IMR-90 (cell line): ENCODE measurements at regions not wholly inside any gene's neighbourhood (a gene's known extent, or its start where the extent isn't known, plus 50 kb on each side); places are given as distances from the start of the nearest gene placed in this dataset.

Experiments
- ATAC-seq: fragments of 200-7000 bp; cut with Tn5 transposase; 2 replicates; pipeline ENCODE4 v1.9.1; 2020; ENCODE audit warnings: low read depth, mild to moderate bottlenecking, moderate library complexity
- BruUV-seq: library from RNA; stranded (reverse); fragments of 400-500 nt; replicated peaks from 2 replicates; lab custom pipeline; 2021; lab: Mats Ljungman, UMichigan
- CTCF ChIA-PET: fragments of 300-600 bp; formaldehyde crosslinking; extraction: SDS; loops from one replicate; lab custom pipeline; 2021; ENCODE audit warnings: antibody characterized with exemption; lab: Yijun Ruan, JAX
- POLR2A ChIA-PET: fragments of 300-600 bp; sonication (Branson Sonifier 250); formaldehyde crosslinking; loops from one replicate; lab custom pipeline; 2022; ENCODE audit warnings: antibody characterized with exemption; ENCODE audit not compliant: unreplicated experiment; lab: Charles Lee
- DNase-seq: peaks from one replicate; pipeline ENCODE4 v3.0.0; 2013
- H2AFZ ChIP-seq: replicated peaks from 2 replicates; pipeline ENCODE3; 2013; ENCODE audit warnings: low read length, mild to moderate bottlenecking; ENCODE audit not compliant: poor library complexity
- H2AK5ac ChIP-seq: 2 replicates; pipeline ENCODE4 v1.6.1; 2013; ENCODE audit warnings: low read depth, low read length, inconsistent platforms
- H2AK9ac ChIP-seq: replicated peaks from 2 replicates; pipeline ENCODE3; 2013; ENCODE audit warnings: mild to moderate bottlenecking, low read depth, low read length, moderate library complexity; ENCODE audit not compliant: poor library complexity
- H2BK120ac ChIP-seq: 2 replicates; pipeline ENCODE4 v1.6.1; 2013; ENCODE audit warnings: low read depth, low read length, inconsistent platforms
- H2BK15ac ChIP-seq: 3 replicates; pipeline ENCODE4 v1.6.1; 2013; ENCODE audit warnings: low read depth, low read length, inconsistent platforms
- H2BK20ac ChIP-seq: 2 replicates; pipeline ENCODE4 v1.6.1; 2013; ENCODE audit warnings: low read depth, mild to moderate bottlenecking, inconsistent platforms, low read length, moderate library complexity
- H2BK5ac ChIP-seq: 2 replicates; pipeline ENCODE4 v1.6.1; 2013; ENCODE audit warnings: mild to moderate bottlenecking, low read depth, low read length, inconsistent platforms; ENCODE audit not compliant: poor library complexity, severe bottlenecking
- H3K14ac ChIP-seq: replicated peaks from 2 replicates; pipeline ENCODE4 v1.6.1; 2013; ENCODE audit warnings: low read depth, low read length, inconsistent platforms
- H3K18ac ChIP-seq: 2 replicates; pipeline ENCODE4 v1.6.1; 2013; ENCODE audit warnings: low read depth, low read length, control low read depth
- H3K23ac ChIP-seq: 2 replicates; pipeline ENCODE4 v1.6.1; 2013; ENCODE audit warnings: low read depth, low read length, inconsistent platforms
- H3K27ac ChIP-seq: 2 replicates; pipeline ENCODE4 v1.5.1; 2013; ENCODE audit warnings: mild to moderate bottlenecking, control low read depth, low read length; ENCODE audit not compliant: insufficient read depth
- H3K27me3 ChIP-seq: 2 replicates; pipeline ENCODE4 v1.6.1; 2013; ENCODE audit warnings: low read length; ENCODE audit not compliant: control insufficient read depth, insufficient read depth
- H3K36me3 ChIP-seq: 2 replicates; pipeline ENCODE4 v1.6.1; 2013; ENCODE audit warnings: low read length, mixed read lengths; ENCODE audit not compliant: control insufficient read depth, insufficient read depth
- H3K4ac ChIP-seq: 2 replicates; pipeline ENCODE4 v1.6.1; 2013; ENCODE audit warnings: low read depth, low read length, inconsistent platforms
- H3K4me1 ChIP-seq: 2 replicates; pipeline ENCODE4 v1.6.1; 2013; ENCODE audit warnings: low read length, mixed read lengths; ENCODE audit not compliant: control insufficient read depth, insufficient read depth
- H3K4me2 ChIP-seq: 2 replicates; pipeline ENCODE4 v1.6.1; 2013; ENCODE audit warnings: low read depth, mild to moderate bottlenecking, control low read depth, low read length, moderate library complexity
- H3K4me3 ChIP-seq: 2 replicates; pipeline ENCODE4 v1.5.1; 2013; ENCODE audit warnings: low read depth, mild to moderate bottlenecking, control low read depth, low read length, moderate library complexity; ENCODE audit not compliant: insufficient read depth
- H3K56ac ChIP-seq: 2 replicates; pipeline ENCODE4 v1.6.1; 2013; ENCODE audit warnings: low read length, inconsistent platforms; ENCODE audit not compliant: insufficient read depth; ENCODE audit errors: extremely low read depth
- H3K79me1 ChIP-seq, 2 experiments: 2 replicates each; pipeline ENCODE4 v1.6.1; 2013; ENCODE audit warnings: low read length in 2 of 2, inconsistent platforms in 1 of 2, low read depth in 1 of 2
- H3K9ac ChIP-seq: 2 replicates; pipeline ENCODE4 v1.6.1; 2013; ENCODE audit warnings: low read depth, low read length, control low read depth
- H3K9me1 ChIP-seq: 2 replicates; pipeline ENCODE4 v1.6.1; 2013; ENCODE audit warnings: low read length, inconsistent platforms; ENCODE audit not compliant: insufficient read depth
- H3K9me3 ChIP-seq: 2 replicates; pipeline ENCODE4 v1.6.1; 2013; ENCODE audit warnings: low read length; ENCODE audit not compliant: control insufficient read depth, insufficient read depth
- H4K20me1 ChIP-seq: 2 replicates; pipeline ENCODE4 v1.6.1; 2013; ENCODE audit warnings: low read length, inconsistent platforms; ENCODE audit not compliant: insufficient read depth
- H4K5ac ChIP-seq: 2 replicates; pipeline ENCODE4 v1.6.1; 2013; ENCODE audit warnings: mild to moderate bottlenecking, low read depth, low read length, control low read depth
- H4K8ac ChIP-seq, 2 experiments: 2 replicates each; pipeline ENCODE4 v1.6.1; 2013; ENCODE audit warnings: low read depth in 2 of 2, low read length in 2 of 2, control low read depth in 1 of 2, inconsistent platforms in 1 of 2
- H4K91ac ChIP-seq: 2 replicates; pipeline ENCODE4 v1.6.1; 2013; ENCODE audit warnings: low read depth, low read length, inconsistent platforms; ENCODE audit not compliant: insufficient read depth
- CHD1 ChIP-seq: IDR thresholded peaks from 2 replicates; pipeline ENCODE4 v1.6.1; 2012; ENCODE audit warnings: low read depth, low read length, improper control_type of control experiment
- MAFK ChIP-seq: IDR thresholded peaks from 2 replicates; pipeline ENCODE4 v1.6.1; 2012; ENCODE audit warnings: low read depth, low read length, improper control_type of control experiment
- NFE2L2 ChIP-seq: fragments of 150-350 bp; IDR thresholded peaks from 2 replicates; pipeline ENCODE4 v1.6.1; 2016; ENCODE audit warnings: low read depth, mild to moderate bottlenecking, low read length
- POLR2A ChIP-seq: IDR thresholded peaks from 2 replicates; pipeline ENCODE4 v1.6.1; 2012; ENCODE audit warnings: mild to moderate bottlenecking, low read depth, low read length
- RAD21 ChIP-seq: IDR thresholded peaks from 2 replicates; pipeline ENCODE4 v1.6.1; 2012; ENCODE audit warnings: low read length, improper control_type of control experiment
- RCOR1 ChIP-seq: IDR thresholded peaks from 2 replicates; pipeline ENCODE4 v1.6.1; 2012; ENCODE audit warnings: mild to moderate bottlenecking, low read length, improper control_type of control experiment; ENCODE audit not compliant: insufficient replicate concordance
- SMC3 ChIP-seq: fragments of 150-350 bp; IDR thresholded peaks from 2 replicates; pipeline ENCODE4 v1.6.1; 2016; ENCODE audit warnings: low read depth, mild to moderate bottlenecking, antibody characterized with exemption, low read length, moderate library complexity
- USF2 ChIP-seq: fragments of 150-350 bp; IDR thresholded peaks from 2 replicates; pipeline ENCODE4 v1.6.1; 2017; ENCODE audit warnings: mild to moderate bottlenecking, antibody characterized with exemption, low read length, low read depth
- WGBS, 2 experiments: methylation state at CpG; one replicate each; pipeline versions ENCODE4 v1.1.5 to v1.1.7; 2013; ENCODE audit warnings: missing lambda C conversion rate in 2 of 2; ENCODE audit not compliant: insufficient read length in 1 of 2; ENCODE audit errors: extremely low coverage in 2 of 2; 5-methylcytosine and 5-hydroxymethylcytosine counted together
- dilution Hi-C: fragments of 300-500 bp; cut with HindIII; formaldehyde crosslinking; loops from one replicate; pipeline ENCODE4 v1.14.3; 2018; ENCODE audit warnings: low sequenced_read_pairs; ENCODE audit not compliant: unreplicated experiment
- in situ Hi-C: fragments of 300-500 bp; cut with MboI; formaldehyde crosslinking; loops from 3 replicates; pipeline ENCODE4 v1.14.3; 2019; ENCODE audit warnings: low sequenced_read_pairs, inconsistent platforms, mixed read lengths
- intact Hi-C: fragments of 100-400 bp; cut with micrococcal nuclease; formaldehyde crosslinking; loops from 2 replicates; pipeline ENCODE4 v1.10.0; 2022

- no TSS peak for BruUV-seq
- no peak overlapping the region for H3K4me2 ChIP-seq
- no peak overlapping the region for H4K91ac ChIP-seq
- DNase-seq (no peak), ATAC-seq (no peak)
- no peak overlapping the region for H3K56ac ChIP-seq
- no peak overlapping the region for H2BK120ac ChIP-seq
- TF ChIP-seq RAD21, result no peak
- TF ChIP-seq USF2, result no peak
- TF ChIP-seq NFE2L2, result no peak
- TF ChIP-seq POLR2A, result no peak
- TF ChIP-seq SMC3, result no peak
- TF ChIP-seq CHD1, result no peak
- no peak for TF ChIP-seq MAFK
- no peak for TF ChIP-seq RCOR1
- 0% methylated on average over 1 of the region's 5 CpGs; no CpG with 5 or more reads in 1 of the 2 experiments for WGBS, 2 experiments
- no peak overlapping the region for H2AK9ac ChIP-seq
- no peak overlapping the region for H2AFZ ChIP-seq
- no peak overlapping the region for H3K4me3 ChIP-seq
- H3K36me3 ChIP-seq, result no peaks in the 10 kb centered on the region
- dilution Hi-C loops (no loop called here), in situ Hi-C loops (no loop called here), intact Hi-C loops (no loop called here)
- H3K14ac ChIP-seq, result no peak overlapping the region
- H3K9ac ChIP-seq, result no peak overlapping the region
- H3K4ac ChIP-seq, result no peak overlapping the region
- H3K4me1 ChIP-seq, result no peaks in the 10 kb centered on the region
- no peaks in the 10 kb centered on the region for H3K79me1 ChIP-seq
- H2BK15ac ChIP-seq, result no peak overlapping the region
- H2AK5ac ChIP-seq, result no peak overlapping the region
- no peak overlapping the region for H3K27ac ChIP-seq
- H2BK20ac ChIP-seq, result no peak overlapping the region
- H3K23ac ChIP-seq, result no peak overlapping the region
- H4K8ac ChIP-seq, result no peak overlapping the region
- H3K9me3 ChIP-seq, result peaks cover 2% of the 10 kb centered on the region; the same call in 1 of the 2 replicates
- no peak overlapping the region for H3K18ac ChIP-seq
- CTCF ChIA-PET, result no interaction called here
- H3K27me3 ChIP-seq, result no peaks in the 10 kb centered on the region
- H2BK5ac ChIP-seq, result no peak overlapping the region
- POLR2A ChIA-PET, result no interaction called here
- no peaks in the 10 kb centered on the region for H3K9me1 ChIP-seq
- H4K5ac ChIP-seq, result no peak overlapping the region
- no peaks in the 10 kb centered on the region for H4K20me1 ChIP-seq
Measured at GRCh38 chr11:42536611-42537360, 775.0 kb upstream of the API5 start.
